T-helper 2 cell (primary cell): ENCODE measurements at regions not wholly inside any gene's neighbourhood (a gene's known extent, or its start where the extent isn't known, plus 50 kb on each side); places are given as distances from the start of the nearest gene placed in this dataset.
"Not testable (repeated sequence)": the region's sequence is repeated elsewhere in the genome, so short reads cannot be mapped to it uniquely, and the experiment has no call there.

ENCODE experiments used
- DNase-seq, 5 experiments: peaks; one replicate each; pipeline versions ENCODE4 v3.0.0 to v3.0.0-alpha.2; 2012 to 2022

DNA sequence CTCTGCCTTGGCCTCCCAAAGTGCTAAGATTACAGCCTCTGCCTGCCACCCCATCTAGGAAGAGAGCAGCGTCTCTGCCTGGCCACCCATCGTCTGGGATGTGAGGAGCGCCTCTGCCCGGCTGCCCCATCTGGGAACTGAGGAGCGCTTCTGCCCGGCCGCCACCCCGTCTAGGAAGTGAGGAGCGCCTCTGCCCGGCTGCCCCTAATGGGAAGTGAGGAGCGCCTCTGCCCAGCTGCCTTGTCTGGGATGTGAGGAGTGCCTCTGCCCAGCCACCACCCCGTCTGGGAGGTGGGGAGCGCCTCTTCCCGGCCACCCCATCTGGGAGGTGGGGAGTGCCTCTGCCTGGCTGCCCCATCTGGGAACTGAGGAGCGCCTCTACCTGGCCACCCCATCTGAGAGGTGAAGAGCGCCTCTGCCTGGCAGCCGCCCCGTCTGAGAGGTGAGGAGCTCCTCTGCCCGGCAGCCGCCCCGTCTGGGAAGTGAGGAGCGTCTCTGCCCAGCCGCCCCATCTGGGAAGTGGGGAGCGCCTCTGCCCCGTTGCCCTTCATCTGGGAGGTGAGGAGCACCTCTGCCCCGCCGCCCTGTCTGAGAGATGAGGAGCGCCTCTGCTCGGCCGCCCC, 481.0 kb upstream of the GNPDA2 start:
- DNase-seq, result not testable (repeated sequence)

DNA sequence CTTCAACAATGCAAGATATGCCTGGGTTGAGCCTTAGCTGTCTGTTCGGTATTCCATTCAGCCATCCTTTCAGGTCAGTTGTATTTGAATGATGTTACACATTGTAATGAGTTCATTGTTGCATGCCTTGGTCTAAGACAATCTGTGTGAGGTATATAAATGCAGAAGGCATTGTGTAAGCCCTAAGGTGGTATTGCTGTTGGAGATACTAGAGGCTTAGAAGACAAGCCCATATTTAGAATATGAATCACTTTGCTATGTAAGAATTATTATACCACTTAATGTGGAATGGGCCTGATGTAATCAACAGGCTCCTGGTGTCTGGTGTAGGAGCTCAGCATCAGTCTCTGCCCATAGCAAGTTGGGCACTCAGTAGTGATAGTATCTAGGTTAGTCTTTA, 473.4 kb upstream of the GNPDA2 start:
- no peak for DNase-seq

DNA sequence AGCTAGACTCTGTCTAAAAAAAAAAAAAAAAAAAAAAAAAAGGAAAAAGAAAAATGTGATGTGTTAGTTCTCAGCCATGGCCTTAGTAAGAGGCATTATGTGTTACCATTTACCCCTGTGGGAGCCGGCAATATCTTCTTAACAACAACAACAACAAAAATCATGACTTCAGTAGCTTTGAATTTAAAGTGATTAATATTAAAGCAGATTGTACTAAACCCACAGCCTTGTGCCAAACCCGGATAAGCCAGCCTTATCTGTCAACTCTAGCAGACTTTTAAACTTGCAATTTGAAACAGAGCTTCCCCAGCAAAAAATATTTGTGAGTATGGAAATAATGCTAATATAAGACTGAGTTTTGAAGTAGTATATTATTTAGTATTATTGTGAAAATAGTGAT, 462.1 kb upstream of the GNPDA2 start:
- no peak for DNase-seq

DNA sequence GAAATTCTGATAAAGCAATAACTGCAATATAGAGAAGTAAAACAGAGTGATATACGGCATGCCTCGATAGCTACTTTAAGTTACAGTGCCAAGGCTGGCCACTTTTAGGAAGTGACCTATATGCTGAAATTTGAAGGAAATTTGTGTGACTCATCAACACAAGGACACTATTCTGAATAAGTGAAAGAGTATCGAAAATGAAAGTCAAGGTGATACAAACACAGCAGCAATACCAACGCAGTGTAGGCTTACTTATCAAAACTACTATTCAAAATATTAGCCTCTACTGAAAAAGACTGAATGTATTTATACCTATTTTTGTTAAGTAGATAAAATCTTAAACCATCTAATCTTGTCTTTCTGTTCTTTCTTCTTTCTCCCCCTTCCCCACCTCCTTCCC, 459.9 kb upstream of the GNPDA2 start:
- no peak for DNase-seq

DNA sequence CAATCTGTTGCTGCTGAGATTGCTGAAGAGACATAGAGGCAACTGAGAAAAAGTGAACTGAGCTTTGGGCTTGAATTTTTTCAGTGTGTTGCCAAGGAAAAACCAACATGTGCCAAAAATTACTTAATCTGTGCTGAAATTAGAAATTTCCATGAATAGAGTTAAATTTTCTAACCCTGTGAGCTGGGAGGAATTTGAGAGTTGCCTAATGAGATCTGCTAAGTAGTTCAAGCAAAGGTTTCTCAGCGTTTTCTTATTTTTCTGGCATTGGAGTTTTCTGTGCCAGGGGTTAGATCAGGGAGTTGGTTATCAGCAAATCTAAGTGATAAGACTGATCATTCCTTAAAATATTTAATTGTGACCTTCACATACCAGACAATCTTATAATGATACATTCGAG, 457.5 kb upstream of the GNPDA2 start:
- no peak for DNase-seq

DNA sequence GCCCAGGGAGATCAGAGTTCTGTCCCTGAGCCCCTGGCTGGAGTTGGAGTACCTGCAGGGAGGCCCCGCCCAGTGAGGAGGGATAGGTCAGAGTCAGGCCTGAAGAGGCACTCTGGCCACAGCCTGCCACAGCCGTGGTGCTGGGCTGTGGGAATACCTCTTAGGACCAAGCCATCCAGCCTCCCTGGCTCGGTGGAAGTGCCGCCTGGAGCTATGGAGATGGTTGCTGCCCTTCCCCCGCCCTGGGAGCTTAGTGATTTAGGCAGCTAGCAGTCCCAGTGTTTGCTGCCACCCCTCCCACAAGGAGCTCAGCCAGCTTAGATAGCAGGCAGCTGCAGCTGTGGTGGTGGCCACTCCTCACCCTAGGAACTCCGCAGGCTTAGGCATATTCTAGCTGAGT, 446.3 kb upstream of the GNPDA2 start:
- no peak for DNase-seq

DNA sequence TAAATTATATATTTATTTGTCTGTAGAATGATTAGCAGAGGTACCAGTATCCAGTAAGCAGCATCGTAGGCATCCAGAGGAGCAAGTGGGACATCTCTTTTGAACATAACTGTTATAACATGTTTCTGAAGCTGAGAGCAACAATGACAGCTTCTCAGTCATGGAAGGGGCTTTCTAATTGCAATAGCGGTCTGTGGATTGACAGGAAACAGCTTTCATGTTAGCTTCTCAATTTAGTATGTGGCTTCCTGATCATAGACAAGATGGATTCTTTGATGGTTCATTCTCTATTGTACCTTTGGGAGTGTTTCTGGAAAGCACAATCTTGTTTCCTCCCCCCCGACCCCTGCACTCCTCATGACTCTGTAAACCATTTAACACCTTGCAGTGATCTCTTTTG, 434.6 kb upstream of the GNPDA2 start:
- no peak for DNase-seq

DNA sequence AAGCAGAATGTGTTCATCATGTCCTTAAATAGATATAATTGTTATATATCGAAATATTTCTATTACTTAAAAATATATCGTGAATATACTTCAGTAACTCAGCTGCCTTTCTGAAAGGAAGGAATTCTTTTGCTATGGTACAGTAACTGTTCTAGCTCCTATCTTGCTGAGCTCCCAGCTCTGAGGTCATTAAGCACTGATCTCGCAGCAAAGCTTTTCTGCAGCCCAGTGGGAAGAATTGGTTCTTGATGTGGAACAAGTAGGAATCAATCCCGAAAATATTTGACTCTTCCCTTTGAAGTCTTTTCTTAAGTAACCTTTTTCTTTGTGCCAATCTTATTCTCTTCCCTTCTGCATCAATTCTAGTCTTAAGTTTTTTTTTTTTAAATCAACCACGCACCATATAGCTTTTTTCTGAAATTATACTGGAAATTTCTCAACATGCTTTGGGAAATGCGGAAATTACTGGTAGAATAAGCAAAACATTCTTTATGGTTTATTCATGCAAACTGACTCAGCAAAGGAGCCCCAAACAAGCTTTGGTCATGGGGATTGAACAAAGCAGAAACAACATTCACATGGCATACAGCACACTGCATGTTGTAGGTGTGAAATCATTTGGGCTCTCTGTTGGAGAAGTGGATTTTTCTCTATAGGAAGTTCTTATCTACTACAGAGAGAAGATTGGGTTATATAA, 428.9 kb upstream of the GNPDA2 start:
- no peak for DNase-seq

DNA sequence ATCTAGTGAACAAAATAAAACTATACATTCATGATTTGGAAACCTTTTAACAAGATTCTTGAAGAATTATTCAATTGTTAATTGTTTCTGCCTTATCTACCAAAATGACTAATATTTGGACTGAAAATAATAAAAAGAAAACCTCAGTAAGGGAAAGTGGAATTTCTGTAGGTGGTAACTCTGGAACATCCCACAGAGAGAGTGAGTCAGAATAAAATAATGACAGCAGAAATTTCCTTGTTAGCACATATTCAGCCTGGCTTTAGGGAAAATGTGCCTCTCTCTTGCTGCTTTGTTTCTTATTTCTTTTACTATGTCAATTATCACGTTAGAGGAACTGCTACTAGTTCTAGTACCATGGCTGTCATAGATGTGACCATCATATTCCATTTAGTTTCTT, 421.5 kb upstream of the GNPDA2 start:
- no peak for DNase-seq

DNA sequence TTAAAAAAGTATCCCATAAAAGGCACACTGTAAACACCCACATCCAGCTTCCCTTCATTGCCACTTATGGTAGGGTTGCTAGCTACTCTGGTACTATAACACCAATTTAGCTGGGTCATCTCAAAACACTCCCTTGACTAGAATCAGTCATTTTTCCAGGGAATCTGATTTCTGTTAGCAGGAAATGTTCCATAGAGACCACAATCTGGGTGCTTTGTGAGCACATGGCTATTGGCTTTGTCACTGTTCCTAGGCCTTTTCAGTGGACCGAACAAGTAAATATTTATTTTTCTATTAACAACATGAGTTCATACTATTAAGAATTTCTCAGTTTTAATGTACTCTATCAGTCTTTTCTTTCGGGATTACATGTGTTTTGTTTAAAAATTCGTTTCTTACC, 404.7 kb upstream of the GNPDA2 start:
- DNase-seq, result no peak

DNA sequence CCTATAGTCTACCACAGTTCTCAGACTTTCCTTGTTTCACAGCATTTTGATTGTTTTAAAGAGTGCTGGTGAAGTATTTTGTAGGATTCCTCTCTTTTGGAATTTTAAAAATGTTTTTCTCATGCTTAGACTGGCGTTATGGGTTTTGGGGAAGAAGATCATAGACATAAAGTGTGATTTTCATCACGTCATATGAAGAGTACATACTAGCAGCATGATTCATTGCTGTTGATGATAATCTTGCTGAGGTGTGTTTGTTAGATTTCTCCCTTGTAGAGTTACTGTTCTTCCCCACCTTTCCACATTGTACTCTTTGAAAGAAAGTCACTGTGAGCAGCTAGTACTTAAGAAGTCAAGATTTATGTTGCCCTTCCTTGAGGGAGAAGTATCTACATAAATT, 396.1 kb upstream of the GNPDA2 start:
- DNase-seq, result no peak

DNA sequence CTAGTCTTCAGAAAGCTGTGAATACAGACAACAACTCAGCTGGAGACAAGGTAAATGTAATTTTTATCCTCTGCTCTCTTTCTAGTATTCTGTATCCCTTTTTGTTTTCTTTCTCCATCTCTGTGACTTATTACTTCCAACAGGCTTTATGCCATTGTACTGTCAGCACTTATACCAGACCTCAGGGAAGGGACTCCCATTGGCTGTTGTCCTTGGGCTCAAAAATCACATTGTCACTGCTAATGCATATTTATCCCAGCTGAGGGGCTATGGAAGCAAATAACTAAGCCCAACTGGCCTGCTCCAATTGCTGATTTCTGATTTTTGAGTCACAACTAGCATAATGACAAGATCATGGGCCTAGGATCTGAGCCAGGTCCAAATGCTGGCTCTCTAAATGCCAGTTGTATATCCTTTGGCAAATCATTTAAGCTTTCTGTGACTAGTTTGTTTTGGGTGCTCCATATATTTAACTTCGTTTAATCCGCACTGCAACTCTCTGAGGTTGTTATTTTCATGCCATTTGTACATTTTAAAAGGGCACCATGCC, 395.1 kb upstream of the GNPDA2 start:
- DNase-seq, result no peak

DNA sequence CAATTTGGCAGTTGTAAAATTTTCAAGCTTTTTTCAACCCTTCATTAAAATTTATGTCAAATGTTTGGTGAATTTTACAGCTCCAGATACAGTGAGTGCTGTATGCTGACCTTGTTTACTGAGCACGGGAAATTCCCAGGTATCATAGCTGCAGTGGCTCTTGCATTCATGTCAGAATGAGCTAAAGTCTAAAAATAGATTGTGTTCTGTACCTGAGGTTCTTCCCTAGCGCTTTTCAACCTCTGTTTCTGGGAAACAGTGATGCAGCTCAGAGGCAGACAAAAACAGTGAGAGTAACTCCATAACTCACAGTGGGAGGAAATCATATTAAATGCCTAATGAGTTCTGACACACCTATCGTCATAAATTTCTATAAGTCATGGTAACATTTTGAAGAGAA, 393.8 kb upstream of the GNPDA2 start:
- no peak for DNase-seq

DNA sequence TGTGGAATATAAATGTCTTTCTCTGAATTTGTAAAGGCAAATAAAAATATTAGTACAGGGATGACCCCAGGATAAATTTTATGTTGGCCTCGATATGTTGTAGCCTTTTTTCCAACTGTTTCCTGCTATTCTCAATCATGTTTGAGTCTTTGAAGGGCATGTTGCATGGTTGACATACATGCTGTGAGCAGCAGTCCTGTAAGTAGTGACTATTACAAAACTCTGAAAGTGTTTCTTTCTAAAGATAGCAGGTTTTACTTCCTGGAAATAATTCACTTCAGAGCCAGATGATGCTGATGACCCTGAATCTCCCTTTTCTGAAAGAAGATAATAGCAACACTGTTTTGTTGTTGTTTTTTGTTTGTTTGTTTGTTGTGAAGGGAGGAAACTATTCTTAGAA, 393.0 kb upstream of the GNPDA2 start:
- DNase-seq, result no peak

DNA sequence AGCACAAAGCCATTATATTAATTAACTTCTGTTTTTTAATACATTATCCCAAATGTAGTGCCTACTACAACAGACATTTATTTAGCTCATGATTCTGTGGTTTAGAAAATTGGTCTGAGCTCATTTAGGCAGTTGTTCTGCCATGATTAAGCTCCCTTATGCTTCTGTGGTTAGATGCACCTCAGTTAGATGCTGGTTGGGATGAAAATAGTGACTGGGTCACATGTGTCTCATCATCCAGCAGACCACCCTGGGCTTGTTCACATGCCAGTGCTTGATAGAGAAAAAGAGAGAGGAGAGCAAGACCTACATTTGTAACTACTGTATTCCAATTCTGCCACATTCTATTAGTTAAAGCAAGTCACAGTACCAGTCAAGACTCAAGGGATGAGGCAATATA, 376.4 kb upstream of the GNPDA2 start:
- DNase-seq, result no peak

DNA sequence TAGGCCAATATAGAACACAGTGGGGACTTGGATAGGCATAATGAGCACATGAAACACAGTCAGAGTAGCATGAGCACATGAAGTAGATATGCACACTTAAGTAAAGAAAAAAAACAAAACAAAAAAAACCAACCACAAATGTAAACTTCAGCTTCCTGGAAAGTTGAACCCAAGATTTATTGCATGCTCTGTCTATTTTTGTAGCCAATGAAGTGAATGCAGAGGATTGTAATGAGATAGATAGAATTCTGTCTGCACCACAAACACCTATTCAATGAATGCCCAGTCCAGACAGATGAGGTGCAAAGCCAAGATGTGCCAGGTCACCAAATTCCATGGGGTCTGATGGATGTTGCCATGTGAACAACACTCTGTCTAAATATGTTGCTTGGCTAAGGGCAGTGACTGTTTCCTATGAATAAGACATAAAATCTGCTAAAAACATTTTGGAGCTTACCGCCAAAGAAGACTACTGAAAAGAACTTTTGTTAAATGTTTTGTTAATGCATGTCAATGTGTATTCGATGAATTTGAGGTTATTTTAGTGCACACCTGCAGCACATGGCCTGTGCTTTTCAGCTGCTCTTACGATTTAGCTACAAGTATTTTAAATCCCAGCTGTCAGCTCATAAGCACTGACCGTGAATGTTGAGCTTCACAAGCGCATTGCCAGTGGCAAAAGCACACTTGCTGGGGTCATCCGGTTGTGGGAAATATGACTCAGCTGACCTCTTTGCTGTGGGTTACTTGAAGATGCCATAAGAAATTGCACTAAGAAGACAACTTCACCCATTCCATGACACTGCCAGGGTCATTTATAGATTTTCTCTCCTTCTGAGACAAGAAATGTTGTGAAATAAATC, 374.8 kb upstream of the GNPDA2 start:
- DNase-seq, result no peak

DNA sequence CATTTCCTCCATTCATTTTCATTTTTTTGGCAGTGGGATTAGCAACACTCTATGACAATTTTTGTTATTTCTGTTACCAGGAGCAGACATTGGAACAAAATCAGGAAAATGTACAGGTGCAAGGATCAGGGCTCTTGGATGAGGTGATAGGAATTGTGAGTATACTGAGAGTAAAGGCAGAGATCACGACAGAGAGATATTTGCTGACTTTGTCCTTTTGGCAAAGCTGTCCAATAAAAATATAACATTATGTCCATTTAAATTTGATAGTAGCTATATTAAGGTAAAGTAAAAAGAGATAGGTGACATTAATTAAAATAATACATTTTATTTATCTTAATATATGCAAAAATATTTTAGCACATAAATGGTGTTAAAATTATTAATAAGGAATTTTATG, 373.1 kb upstream of the GNPDA2 start:
- no peak for DNase-seq

DNA sequence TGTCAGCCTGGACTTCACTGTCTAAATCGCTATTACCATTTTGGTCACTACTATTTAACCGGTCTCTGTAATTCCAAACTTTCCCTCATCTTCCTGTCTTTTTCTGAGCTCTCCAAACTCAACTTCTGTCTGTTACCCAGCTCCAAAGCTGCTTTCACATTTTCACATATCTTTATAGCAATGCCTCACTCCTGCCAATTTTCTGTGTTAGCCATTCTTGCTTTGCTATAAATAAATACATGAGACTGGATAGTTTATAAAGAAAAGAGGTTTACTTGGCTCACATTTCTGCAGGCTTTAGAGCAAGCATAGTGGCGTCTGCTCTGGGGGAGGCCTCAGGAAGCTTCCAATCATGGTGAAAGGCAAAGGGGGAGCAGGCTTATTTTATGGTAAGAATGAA, 368.3 kb upstream of the GNPDA2 start:
- no peak for DNase-seq

DNA sequence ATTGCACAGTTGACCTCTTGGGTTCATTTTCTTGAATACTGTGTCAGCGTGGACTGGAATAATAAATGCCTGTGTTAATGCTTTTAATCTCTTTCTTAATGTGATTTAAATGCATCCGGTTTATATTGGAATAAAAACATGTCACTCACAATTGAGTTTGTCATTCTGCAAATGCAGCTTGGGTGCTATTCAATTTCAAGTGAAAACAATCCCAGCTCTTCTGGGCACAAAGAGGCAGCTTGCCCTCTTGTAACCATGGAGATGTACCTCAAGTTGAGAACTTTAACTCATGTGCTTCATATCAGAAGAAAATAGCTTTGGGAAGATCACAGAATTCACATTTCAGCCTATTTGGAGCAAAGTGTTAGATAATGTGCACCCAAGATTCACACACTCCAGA, 355.7 kb upstream of the GNPDA2 start:
- DNase-seq, result no peak

DNA sequence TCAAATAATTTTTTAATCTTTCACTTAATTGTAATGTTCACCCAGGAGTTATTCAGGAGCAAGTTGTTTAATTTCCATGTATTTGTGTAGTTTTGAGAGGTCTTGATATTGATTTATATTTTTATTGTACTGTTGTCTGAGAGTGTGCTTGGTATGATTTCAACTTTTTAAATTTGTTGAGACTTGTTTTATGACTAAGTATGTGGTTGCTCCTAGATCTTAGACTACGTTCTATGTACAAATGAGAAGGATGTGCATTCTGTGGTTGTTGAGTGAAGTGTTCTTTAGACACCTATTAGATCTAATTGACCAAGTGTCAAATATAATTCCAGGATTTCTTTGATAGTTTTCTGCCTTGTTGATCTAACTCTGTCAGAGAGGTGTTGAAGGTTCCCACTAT, 353.3 kb upstream of the GNPDA2 start:
- DNase-seq, result no peak

DNA sequence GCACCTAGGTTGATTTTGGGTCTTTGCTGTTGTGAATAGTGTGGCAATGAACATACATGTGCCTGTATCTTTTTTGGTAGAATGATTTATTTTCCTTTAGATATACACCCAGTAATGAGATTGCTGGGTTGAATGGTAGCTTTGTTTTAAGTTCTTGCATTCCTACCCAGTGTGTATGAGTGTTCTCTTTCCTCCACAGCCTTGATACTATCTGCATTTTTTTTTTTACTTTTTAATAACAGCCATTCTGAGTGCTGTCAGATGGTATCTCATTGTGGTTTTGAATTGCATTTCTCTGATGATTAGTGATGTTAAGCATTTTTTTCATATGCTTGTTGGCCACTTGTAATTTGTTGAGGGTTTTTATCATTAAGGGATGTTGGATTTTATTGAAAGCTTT, 351.8 kb upstream of the GNPDA2 start:
- DNase-seq, result no peak

DNA sequence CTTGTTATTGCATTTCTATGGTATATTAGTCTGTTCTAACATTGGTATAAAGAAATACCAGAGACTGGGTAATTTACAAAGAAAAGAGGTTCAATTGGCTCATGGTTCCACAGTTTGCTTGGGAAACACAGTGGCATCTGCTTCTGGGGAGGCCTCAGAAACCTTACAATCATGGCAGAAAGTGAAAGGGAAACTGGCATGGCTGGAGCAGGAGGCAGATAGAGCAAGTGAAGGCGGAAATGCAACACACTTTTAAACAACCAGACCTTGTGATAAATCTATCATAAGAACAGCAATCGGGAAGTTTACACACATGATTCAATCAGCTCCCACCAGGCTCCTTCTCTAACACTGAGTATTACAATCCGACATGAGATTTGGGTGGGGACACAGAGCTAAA, 346.6 kb upstream of the GNPDA2 start:
- peak in 1 of 5 experiments; percentile 3 for DNase-seq

DNA sequence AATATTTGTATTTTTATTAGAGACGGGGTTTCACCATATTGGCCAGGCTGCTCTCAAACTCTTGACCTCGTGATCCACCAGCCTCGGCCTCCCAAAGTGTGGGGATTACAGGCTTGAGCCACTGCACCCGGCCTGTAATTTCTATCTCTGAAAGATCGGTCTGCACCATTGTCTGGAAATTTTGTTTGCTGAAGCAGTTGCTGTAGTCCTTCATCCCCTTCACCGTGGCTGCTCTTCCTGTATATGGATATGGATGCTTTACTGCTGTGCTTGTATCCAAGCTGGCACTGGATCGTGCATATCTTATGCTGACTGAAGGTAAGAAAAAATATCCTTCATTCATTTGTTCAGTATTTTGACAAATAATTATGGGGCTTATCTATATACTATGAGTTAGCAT, 338.4 kb upstream of the GNPDA2 start:
- DNase-seq, result no peak

DNA sequence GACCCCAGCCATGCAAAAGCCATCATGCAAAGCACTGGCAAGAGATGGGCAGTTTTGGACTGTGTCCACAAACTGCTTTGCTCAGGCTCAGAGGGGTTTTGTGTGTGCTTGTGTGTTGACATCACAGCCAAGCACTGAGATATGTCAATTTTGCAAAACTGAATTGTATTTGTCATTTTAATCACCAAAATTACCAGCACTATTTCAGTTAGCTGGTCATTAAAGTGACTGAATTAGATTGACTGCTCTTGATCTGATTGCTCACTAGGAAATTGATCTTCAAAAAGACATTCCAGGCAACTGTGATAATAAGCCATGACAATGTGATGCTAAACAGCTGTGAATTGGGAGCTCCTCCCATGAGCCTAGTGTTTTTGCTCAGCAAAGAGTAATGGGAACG, 337.3 kb upstream of the GNPDA2 start:
- DNase-seq, result no peak
